HCT116 (cell line): ENCODE measurements at regions not wholly inside any gene's neighbourhood (a gene's known extent, or its start where the extent isn't known, plus 50 kb on each side); places are given as distances from the start of the nearest gene placed in this dataset.

Experiments
- ATAC-seq: fragments of 200-7000 bp; cut with Tn5 transposase; 2 replicates; pipeline ENCODE4 v1.9.1; 2020; ENCODE audit warnings: mild to moderate bottlenecking, moderate library complexity
- BruUV-seq: library from RNA; stranded (reverse); fragments of 400-500 nt; replicated peaks from 2 replicates; lab custom pipeline; 2021; lab: Mats Ljungman, UMichigan
- CTCF ChIA-PET: fragments of 300-600 bp; sonication (Branson Sonifier 250); formaldehyde crosslinking; loops from one replicate; lab custom pipeline; 2021; ENCODE audit warnings: antibody characterized with exemption; lab: Charles Lee
- POLR2A ChIA-PET: fragments of 300-600, 350-600 bp; sonication (Branson Sonifier 250); formaldehyde crosslinking; loops from one replicate; lab custom pipeline; 2021; ENCODE audit warnings: antibody characterized with exemption; lab: Charles Lee
- RAD21 ChIA-PET, 2 experiments: fragments of 300-600 bp; sonication (Branson Sonifier 250); formaldehyde crosslinking; loops; one replicate each; lab custom pipeline; 2023; ENCODE audit warnings: low total read pairs in 2 of 2; ENCODE audit not compliant: uncharacterized antibody in 2 of 2, unreplicated experiment in 2 of 2, low non-redundant PET in 1 of 2; lab: Charles Lee
- DNase-seq: peaks from one replicate; pipeline ENCODE4 v3.0.0-alpha.2; 2010; ENCODE audit warnings: low read depth, low spot score
- H2AFZ ChIP-seq: fragments of 200-600 bp; shearing (Covaris generic), sonication (generic); 2 replicates; pipeline ENCODE4 v1.6.1; 2017; ENCODE audit warnings: low read depth, mixed run types, mixed read lengths, antibody characterized with exemption, low read length; ENCODE audit not compliant: poor library complexity, severe bottlenecking
- H3K27ac ChIP-seq: 2 replicates; pipeline ENCODE4 v1.5.1; 2012; ENCODE audit warnings: low read depth, low read length
- H3K27me3 ChIP-seq: fragments of 200-600 bp; sonication (generic); 2 replicates; pipeline ENCODE4 v1.6.1; 2016; ENCODE audit warnings: mixed run types, low read length, mixed read lengths; ENCODE audit not compliant: insufficient read depth
- H3K36me3 ChIP-seq, 2 experiments: fragments of 200-500 bp in 1 of 2; fragments of 200-600 bp in 1 of 2; sonication (Bioruptor generic) in 1 of 2; sonication (generic) in 1 of 2; 2 replicates each; pipeline versions ENCODE4 v1.5.1 to v1.6.1; 2014 to 2016; ENCODE audit warnings: low read length in 2 of 2, inconsistent platforms in 1 of 2, mixed read lengths in 1 of 2, mixed run types in 1 of 2; ENCODE audit not compliant: insufficient read depth in 2 of 2, control insufficient read depth in 1 of 2
- H3K4me1 ChIP-seq, 2 experiments: fragments of 200-600 bp in 1 of 2; sonication (generic) in 1 of 2; 2 replicates each; pipeline versions ENCODE4 v1.5.1 to v1.6.1; 2012 to 2017; ENCODE audit warnings: low read length in 2 of 2, inconsistent platforms in 1 of 2, mild to moderate bottlenecking in 1 of 2, mixed read lengths in 1 of 2, mixed run types in 1 of 2, moderate library complexity in 1 of 2; ENCODE audit not compliant: insufficient read depth in 2 of 2, control insufficient read depth in 1 of 2
- H3K4me2 ChIP-seq: fragments of 200-600 bp; sonication (generic); 2 replicates; pipeline ENCODE4 v1.6.1; 2017; ENCODE audit warnings: mixed run types, low read length, mixed read lengths
- H3K4me3 ChIP-seq, 2 experiments: fragments of 200-600 bp in 1 of 2; sonication (generic) in 1 of 2; replicated peaks in 1 of 2; 2 replicates each; pipeline ENCODE4 v1.5.1; 2011 to 2016; ENCODE audit warnings: low read length in 2 of 2, control low read depth in 1 of 2, low read depth in 1 of 2, mild to moderate bottlenecking in 1 of 2, mixed read lengths in 1 of 2, mixed run types in 1 of 2
- H3K79me2 ChIP-seq: fragments of 200-600 bp; sonication (generic); 2 replicates; pipeline ENCODE4 v1.6.1; 2017; ENCODE audit warnings: mild to moderate bottlenecking, mixed run types, low read length, moderate library complexity, mixed read lengths; ENCODE audit not compliant: insufficient read depth
- H3K9ac ChIP-seq: fragments of 200-600 bp; sonication (generic); 2 replicates; pipeline ENCODE4 v1.6.1; 2016; ENCODE audit warnings: low read length, mixed read lengths
- H3K9me2 ChIP-seq: fragments of 200-600 bp; sonication (generic), shearing (Covaris generic); 2 replicates; pipeline ENCODE4 v1.6.1; 2017; ENCODE audit warnings: mixed run types, mild to moderate bottlenecking, moderate library complexity; ENCODE audit not compliant: insufficient read depth
- H3K9me3 ChIP-seq, 2 experiments: fragments of 200-500 bp in 1 of 2; fragments of 200-600 bp in 1 of 2; sonication (Bioruptor generic) in 1 of 2; sonication (generic) in 1 of 2; 2 replicates each; pipeline ENCODE4 v1.6.1; 2014 to 2017; ENCODE audit warnings: low read length in 2 of 2, mixed read lengths in 2 of 2, inconsistent platforms in 1 of 2, low read depth in 1 of 2, mild to moderate bottlenecking in 1 of 2, mixed run types in 1 of 2, moderate library complexity in 1 of 2; ENCODE audit not compliant: control insufficient read depth in 1 of 2, insufficient read depth in 1 of 2
- H4K20me1 ChIP-seq: fragments of 200-600 bp; sonication (generic), shearing (Covaris generic); 2 replicates; pipeline ENCODE4 v1.6.1; 2017; ENCODE audit warnings: mixed run types, mild to moderate bottlenecking, moderate library complexity; ENCODE audit not compliant: insufficient read depth
- ATF3 ChIP-seq: IDR thresholded peaks from 2 replicates; pipeline ENCODE4 v1.6.1; 2012
- CBX3 ChIP-seq: IDR thresholded peaks from 2 replicates; pipeline ENCODE4 v1.6.1; 2012; ENCODE audit warnings: low read depth
- CEBPB ChIP-seq: IDR thresholded peaks from 2 replicates; pipeline ENCODE4 v1.6.1; 2012; ENCODE audit warnings: low read depth
- CTCF ChIP-seq, 3 experiments: fragments of 200-600 bp in 1 of 3; sonication (generic) in 1 of 3; IDR thresholded peaks in 2 of 3; conservative IDR thresholded peaks in 1 of 3; 2 replicates each; pipeline ENCODE4 v1.5.1; 2012 to 2017; ENCODE audit warnings: low read depth in 2 of 3, low read length in 2 of 3, antibody characterized with exemption in 1 of 3, borderline replicate concordance in 1 of 3, control low read depth in 1 of 3, mild to moderate bottlenecking in 1 of 3, mixed read lengths in 1 of 3, mixed run types in 1 of 3, moderate library complexity in 1 of 3; ENCODE audit not compliant: insufficient read depth in 1 of 3
- EGR1 ChIP-seq: IDR thresholded peaks from 2 replicates; pipeline ENCODE4 v1.6.1; 2012; ENCODE audit warnings: low read depth
- EZH2 ChIP-seq: fragments of 200-600 bp; sonication (generic); IDR thresholded peaks from 2 replicates; pipeline ENCODE4 v1.6.1; 2017; ENCODE audit warnings: antibody characterized with exemption, mixed run types
- EZH2phosphoT487 ChIP-seq: fragments of 200-600 bp; IDR thresholded peaks from 2 replicates; pipeline ENCODE4 v1.6.1; 2018; ENCODE audit warnings: antibody characterized with exemption, borderline replicate concordance
- FOSL1 ChIP-seq: IDR thresholded peaks from 2 replicates; pipeline ENCODE4 v1.6.1; 2012; ENCODE audit warnings: low read depth
- JUND ChIP-seq: IDR thresholded peaks from 2 replicates; pipeline ENCODE4 v1.6.1; 2012
- MAX ChIP-seq: IDR thresholded peaks from 2 replicates; pipeline ENCODE4 v1.6.1; 2012
- POLR2A ChIP-seq: IDR thresholded peaks from 2 replicates; pipeline ENCODE4 v1.7.0; 2011; ENCODE audit warnings: borderline replicate concordance; ENCODE audit not compliant: insufficient read depth, insufficient read length; ENCODE audit errors: extremely low read depth
- POLR2AphosphoS5 ChIP-seq: IDR thresholded peaks from 2 replicates; pipeline ENCODE4 v1.6.1; 2011; ENCODE audit warnings: mild to moderate bottlenecking, low read depth, low read length, moderate library complexity
- RAD21 ChIP-seq: IDR thresholded peaks from 2 replicates; pipeline ENCODE4 v1.6.1; 2012; ENCODE audit warnings: low read depth, mild to moderate bottlenecking
- SIN3A ChIP-seq: IDR thresholded peaks from 2 replicates; pipeline ENCODE4 v1.6.1; 2012; ENCODE audit warnings: low read depth
- SP1 ChIP-seq: IDR thresholded peaks from 2 replicates; pipeline ENCODE4 v1.6.1; 2012; ENCODE audit warnings: low read depth
- SRF ChIP-seq: IDR thresholded peaks from 2 replicates; pipeline ENCODE4 v1.6.1; 2012; ENCODE audit warnings: low read depth
- TCF7L2 ChIP-seq: IDR thresholded peaks from 2 replicates; pipeline ENCODE4 v1.7.0; 2011; ENCODE audit warnings: borderline replicate concordance, inconsistent platforms; ENCODE audit not compliant: insufficient read depth, insufficient read length; ENCODE audit errors: extremely low read depth
- YY1 ChIP-seq: IDR thresholded peaks from 2 replicates; pipeline ENCODE4 v1.6.1; 2011; ENCODE audit warnings: low read length, low read depth, moderate library complexity, mild to moderate bottlenecking; ENCODE audit not compliant: insufficient replicate concordance; ENCODE audit errors: extremely low read depth
- ZFX ChIP-seq: fragments of 450-650 bp; IDR thresholded peaks from 2 replicates; pipeline ENCODE4 v1.6.1; 2017
- ZNF274 ChIP-seq: fragments of 200-500 bp; sonication (Bioruptor generic); IDR thresholded peaks from 2 replicates; pipeline ENCODE4 v1.6.1; 2014; ENCODE audit warnings: mild to moderate bottlenecking, low read depth, low read length, inconsistent platforms
- intact Hi-C: fragments of 100-400 bp; cut with micrococcal nuclease; formaldehyde crosslinking; loops from 2 replicates; pipeline ENCODE4 v1.10.0; 2022
- TF ChIP-seq, protein P1 (sequence below): IDR thresholded peaks from 2 replicates; pipeline ENCODE4 v1.6.1; 2011; ENCODE audit warnings: mild to moderate bottlenecking, low read length, moderate library complexity; ENCODE audit not compliant: insufficient replicate concordance; ENCODE audit errors: extremely low read depth
- TF ChIP-seq, protein P2 (sequence below): IDR thresholded peaks from 2 replicates; pipeline ENCODE4 v1.6.1; 2012; ENCODE audit warnings: low read depth

DNA sequence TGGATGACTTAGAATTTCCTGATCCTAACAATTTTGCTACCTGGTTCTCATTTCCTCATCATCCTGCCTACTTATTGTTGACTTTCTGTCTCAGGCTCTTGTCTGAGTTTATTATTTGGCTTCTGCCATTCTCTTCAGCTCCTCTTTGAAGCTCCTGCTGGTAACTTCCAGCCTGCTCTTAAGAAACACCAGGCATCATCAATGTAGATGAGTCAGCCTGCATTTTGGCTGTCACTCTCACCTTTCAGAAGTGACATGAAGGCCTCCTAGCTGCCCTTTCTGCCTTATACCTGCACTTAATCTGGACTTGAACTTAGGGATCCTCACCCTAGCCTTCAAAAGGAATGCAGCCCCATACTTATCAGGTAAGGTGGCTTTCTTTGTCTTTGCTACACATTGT is 551.8 kb upstream of the ZNF608 start:
- CTCF ChIA-PET = no interaction called here
- TF ChIP-seq CBX3 (no peak), EZH2 (no peak), RAD21 (peak; percentile 9; the same call in 1 of the 2 replicates), CTCF (IDR thresholded peaks at IDR 0.05 in 2 of 3, conservative IDR thresholded peaks at IDR 0.05 in 1 of 3; ENCODE audit: borderline replicate concordance in 1 of 3, insufficient read depth in 1 of 3, low read depth in 2 of 3, low read length in 2 of 3) (no peak), YY1 (no peak), POLR2A (no peak), TCF7L2 (peak; percentile 57), MAX (no peak), FOSL1 (0 out of 2 replicates have a peak, but pooled peaks have one; percentile 12), SP1 (no peak), SRF (no peak), EZH2phosphoT487 (no peak), POLR2AphosphoS5 (no peak), SIN3A (no peak), ZNF274 (no peak), ATF3 (no peak), JUND (0 out of 2 replicates have a peak, but pooled peaks have one; percentile 19), ZFX (no peak), CEBPB (no peak), EGR1 (no peak)
- TF ChIP-seq, protein P1, sequence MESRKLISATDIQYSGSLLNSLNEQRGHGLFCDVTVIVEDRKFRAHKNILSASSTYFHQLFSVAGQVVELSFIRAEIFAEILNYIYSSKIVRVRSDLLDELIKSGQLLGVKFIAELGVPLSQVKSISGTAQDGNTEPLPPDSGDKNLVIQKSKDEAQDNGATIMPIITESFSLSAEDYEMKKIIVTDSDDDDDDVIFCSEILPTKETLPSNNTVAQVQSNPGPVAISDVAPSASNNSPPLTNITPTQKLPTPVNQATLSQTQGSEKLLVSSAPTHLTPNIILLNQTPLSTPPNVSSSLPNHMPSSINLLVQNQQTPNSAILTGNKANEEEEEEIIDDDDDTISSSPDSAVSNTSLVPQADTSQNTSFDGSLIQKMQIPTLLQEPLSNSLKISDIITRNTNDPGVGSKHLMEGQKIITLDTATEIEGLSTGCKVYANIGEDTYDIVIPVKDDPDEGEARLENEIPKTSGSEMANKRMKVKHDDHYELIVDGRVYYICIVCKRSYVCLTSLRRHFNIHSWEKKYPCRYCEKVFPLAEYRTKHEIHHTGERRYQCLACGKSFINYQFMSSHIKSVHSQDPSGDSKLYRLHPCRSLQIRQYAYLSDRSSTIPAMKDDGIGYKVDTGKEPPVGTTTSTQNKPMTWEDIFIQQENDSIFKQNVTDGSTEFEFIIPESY = no peak
- TF ChIP-seq, protein P2, sequence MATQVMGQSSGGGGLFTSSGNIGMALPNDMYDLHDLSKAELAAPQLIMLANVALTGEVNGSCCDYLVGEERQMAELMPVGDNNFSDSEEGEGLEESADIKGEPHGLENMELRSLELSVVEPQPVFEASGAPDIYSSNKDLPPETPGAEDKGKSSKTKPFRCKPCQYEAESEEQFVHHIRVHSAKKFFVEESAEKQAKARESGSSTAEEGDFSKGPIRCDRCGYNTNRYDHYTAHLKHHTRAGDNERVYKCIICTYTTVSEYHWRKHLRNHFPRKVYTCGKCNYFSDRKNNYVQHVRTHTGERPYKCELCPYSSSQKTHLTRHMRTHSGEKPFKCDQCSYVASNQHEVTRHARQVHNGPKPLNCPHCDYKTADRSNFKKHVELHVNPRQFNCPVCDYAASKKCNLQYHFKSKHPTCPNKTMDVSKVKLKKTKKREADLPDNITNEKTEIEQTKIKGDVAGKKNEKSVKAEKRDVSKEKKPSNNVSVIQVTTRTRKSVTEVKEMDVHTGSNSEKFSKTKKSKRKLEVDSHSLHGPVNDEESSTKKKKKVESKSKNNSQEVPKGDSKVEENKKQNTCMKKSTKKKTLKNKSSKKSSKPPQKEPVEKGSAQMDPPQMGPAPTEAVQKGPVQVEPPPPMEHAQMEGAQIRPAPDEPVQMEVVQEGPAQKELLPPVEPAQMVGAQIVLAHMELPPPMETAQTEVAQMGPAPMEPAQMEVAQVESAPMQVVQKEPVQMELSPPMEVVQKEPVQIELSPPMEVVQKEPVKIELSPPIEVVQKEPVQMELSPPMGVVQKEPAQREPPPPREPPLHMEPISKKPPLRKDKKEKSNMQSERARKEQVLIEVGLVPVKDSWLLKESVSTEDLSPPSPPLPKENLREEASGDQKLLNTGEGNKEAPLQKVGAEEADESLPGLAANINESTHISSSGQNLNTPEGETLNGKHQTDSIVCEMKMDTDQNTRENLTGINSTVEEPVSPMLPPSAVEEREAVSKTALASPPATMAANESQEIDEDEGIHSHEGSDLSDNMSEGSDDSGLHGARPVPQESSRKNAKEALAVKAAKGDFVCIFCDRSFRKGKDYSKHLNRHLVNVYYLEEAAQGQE = no peak

More for the DNA sequence above, 551.8 kb upstream of the ZNF608 start:
- RAD21 ChIA-PET = no interaction called here
- H3K4me2 ChIP-seq = no peak overlapping the region
- H3K27ac ChIP-seq = no peak overlapping the region
- no peak overlapping the region for H3K9ac ChIP-seq
- H3K36me3 ChIP-seq = no peaks in the 10 kb centered on the region
- POLR2A ChIA-PET = no interaction called here
- DNase-seq (no peak), ATAC-seq (peak; percentile 58)
- no peaks in the 10 kb centered on the region for H3K79me2 ChIP-seq
- BruUV-seq = no TSS peak
- no peaks in the 10 kb centered on the region for H3K9me3 ChIP-seq
- peaks cover 2 to 10% of the 10 kb centered on the region in 2 experiments; a peak in 3 of 4 replicates for H3K4me1 ChIP-seq
- H3K27me3 ChIP-seq = no peaks in the 10 kb centered on the region
- H2AFZ ChIP-seq = no peak overlapping the region
- no peak overlapping the region for H3K4me3 ChIP-seq
- intact Hi-C loops = no loop called here
- H3K9me2 ChIP-seq = no peaks in the 10 kb centered on the region
- no peaks in the 10 kb centered on the region for H4K20me1 ChIP-seq
